Peyer's patch (tissue), 4 donors: ENCODE measurements at regions not wholly inside any gene's neighbourhood (a gene's known extent, or its start where the extent isn't known, plus 50 kb on each side); places are given as distances from the start of the nearest gene placed in this dataset.

Source experiments
- DNase-seq, 3 donors: peaks; one replicate each; pipeline ENCODE4 v3.0.0-alpha.2; 2017 to 2019
- H3K27ac ChIP-seq, 4 donors: fragments of 200-600 bp; sonication (generic); one replicate each; pipeline ENCODE4 v1.5.1; 2016 to 2019
- H3K27me3 ChIP-seq, 2 donors: fragments of 200-600 bp; sonication (generic); one replicate each; pipeline ENCODE4 v1.5.1; 2019
- H3K36me3 ChIP-seq, 3 donors: fragments of 200-600 bp; sonication (generic); one replicate each; pipeline ENCODE4 v1.5.1; 2016 to 2019
- H3K4me1 ChIP-seq, 4 donors: fragments of 200-600 bp; sonication (generic); one replicate each; pipeline ENCODE4 v1.5.1; 2016 to 2019
- H3K4me3 ChIP-seq, 4 donors: fragments of 200-600 bp; sonication (generic); 1 replicate in 3 of 4; 2 replicates in 1 of 4; pipeline ENCODE4 v1.5.1; 2016 to 2019; ENCODE audit warnings: mild to moderate bottlenecking in 1 of 4
- H3K9me3 ChIP-seq, 4 donors: fragments of 200-600 bp; sonication (generic); one replicate each; pipeline ENCODE4 v1.5.1; 2016 to 2019; ENCODE audit warnings: mild to moderate bottlenecking in 1 of 4
- CTCF ChIP-seq, 6 experiments: fragments of 450-650 bp in 4 of 6; fragments of 200-600 bp in 2 of 6; sonication (generic) in 1 of 6; IDR thresholded peaks; one replicate each; pipeline ENCODE4 v1.5.1; 2017 to 2019; ENCODE audit warnings: antibody characterized with exemption in 6 of 6, mild to moderate bottlenecking in 3 of 6, moderate library complexity in 1 of 6
- POLR2A ChIP-seq, 2 donors: fragments of 450-650 bp; IDR thresholded peaks; one replicate each; pipeline ENCODE4 v1.5.1; 2017; ENCODE audit warnings: antibody characterized with exemption in 2 of 2, mild to moderate bottlenecking in 2 of 2, moderate library complexity in 2 of 2

GRCh38 chr7:70940597-70940996, 191.3 kb upstream of the GALNT17 start:
- no peak for DNase-seq
- H3K27ac ChIP-seq = no peak overlapping the region
- TF ChIP-seq POLR2A (IDR thresholded peaks at IDR 0.05) (no peak), CTCF (IDR thresholded peaks at IDR 0.05) (no peak)
- no peaks in the 10 kb centered on the region for H3K36me3 ChIP-seq
- H3K4me1 ChIP-seq = no peaks in the 10 kb centered on the region
- no peaks in the 10 kb centered on the region for H3K27me3 ChIP-seq
- H3K9me3 ChIP-seq = no peaks in the 10 kb centered on the region
- H3K4me3 ChIP-seq = no peak overlapping the region

DNA sequence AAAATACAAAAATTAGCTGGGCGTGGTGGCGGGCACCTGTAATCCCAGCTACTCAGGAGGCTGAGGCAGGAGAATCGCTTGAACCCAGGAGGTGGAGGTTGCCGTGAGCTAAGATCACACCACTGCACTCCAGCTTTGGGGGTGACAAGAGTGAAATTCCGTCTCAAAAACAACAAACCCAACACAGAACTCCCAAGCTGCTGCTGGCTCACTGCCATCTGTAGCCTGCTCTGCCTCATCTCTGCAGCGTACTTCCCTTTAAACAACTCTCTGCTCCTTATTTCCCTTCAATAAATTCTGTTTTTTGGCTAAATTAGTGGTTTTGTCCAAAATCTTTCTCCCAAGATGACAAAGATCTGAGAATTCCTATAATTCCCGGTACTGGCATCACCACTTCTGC, 189.2 kb upstream of the GALNT17 start:
- H3K27ac ChIP-seq = no peak overlapping the region
- no peaks in the 10 kb centered on the region for H3K27me3 ChIP-seq
- no peak for DNase-seq
- H3K36me3 ChIP-seq = no peaks in the 10 kb centered on the region
- TF ChIP-seq CTCF (IDR thresholded peaks at IDR 0.05) (no peak), POLR2A (IDR thresholded peaks at IDR 0.05) (no peak)
- no peaks in the 10 kb centered on the region for H3K4me1 ChIP-seq
- no peak overlapping the region for H3K4me3 ChIP-seq
- no peaks in the 10 kb centered on the region for H3K9me3 ChIP-seq

- Histone ChIP-seq H3K36me3 (no peaks in the 10 kb centered on the region), H3K9me3 (peaks cover 0 to 5% (median 0%) of the 10 kb centered on the region in 4 donors), H3K27ac (no peak overlapping the region), H3K4me1 (no peaks in the 10 kb centered on the region), H3K4me3 (no peak overlapping the region), H3K27me3 (no peaks in the 10 kb centered on the region)
- TF ChIP-seq POLR2A (IDR thresholded peaks at IDR 0.05) (no peak), CTCF (IDR thresholded peaks at IDR 0.05) (no peak)
- DNase-seq = no peak
These were observed 187.4 kb upstream of the GALNT17 start for GRCh38 chr7:70944516-70944915.

DNA sequence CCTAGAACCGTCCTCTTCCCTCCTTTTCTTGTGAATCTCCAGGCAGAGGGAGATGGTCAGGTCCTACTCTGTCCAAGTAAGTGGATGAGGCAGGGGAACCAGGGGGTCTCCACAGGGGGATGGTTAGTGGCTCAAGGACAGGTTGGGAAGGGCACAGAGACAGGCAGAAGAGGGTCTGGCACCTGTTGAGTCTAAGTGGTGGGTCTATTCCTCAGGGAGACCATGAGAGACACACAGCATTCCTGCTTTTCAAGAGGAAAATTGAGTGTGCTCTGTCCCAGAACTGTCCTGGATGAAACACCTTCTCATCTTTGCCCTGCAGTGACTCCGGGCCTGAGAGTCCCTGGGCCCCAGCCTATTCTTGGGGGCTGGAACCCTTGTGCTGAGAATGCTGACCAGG, 184.8 kb upstream of the GALNT17 start:
- TF ChIP-seq CTCF (IDR thresholded peaks at IDR 0.05) (no peak), POLR2A (IDR thresholded peaks at IDR 0.05) (no peak)

DNA sequence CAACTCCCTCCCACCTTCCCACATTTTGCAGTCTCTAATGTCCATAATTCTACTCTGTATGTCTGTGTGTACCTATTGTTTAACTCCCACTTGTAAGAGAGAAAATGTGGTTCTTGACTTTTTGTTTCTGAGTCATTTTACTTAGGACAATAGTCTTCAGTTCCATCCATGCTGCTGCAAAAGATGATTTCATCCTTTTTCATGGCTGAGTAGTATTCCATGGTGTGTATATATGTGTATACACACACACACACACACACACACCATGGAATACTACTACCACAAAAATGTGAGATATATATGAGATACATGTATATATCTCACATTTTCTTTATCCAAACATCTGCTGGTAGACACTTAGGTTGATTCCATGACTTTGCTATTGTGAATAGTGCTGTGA, 182.1 kb upstream of the GALNT17 start:
- Histone ChIP-seq H3K27me3 (no peaks in the 10 kb centered on the region), H3K36me3 (no peaks in the 10 kb centered on the region)
- no peak for TF ChIP-seq CTCF (IDR thresholded peaks at IDR 0.05)

More for the DNA sequence above, 184.8 kb upstream of the GALNT17 start:
- Histone ChIP-seq H3K4me3 (no peak overlapping the region), H3K27ac (no peak overlapping the region), H3K9me3 (peaks cover 0 to 5% (median 0%) of the 10 kb centered on the region in 4 donors), H3K27me3 (no peaks in the 10 kb centered on the region), H3K36me3 (no peaks in the 10 kb centered on the region), H3K4me1 (no peaks in the 10 kb centered on the region)
- no peak for DNase-seq

More for the DNA sequence above, 182.1 kb upstream of the GALNT17 start:
- Histone ChIP-seq H3K4me3 (no peak overlapping the region), H3K9me3 (peaks cover 0 to 5% (median 0%) of the 10 kb centered on the region in 4 donors), H3K27ac (no peak overlapping the region), H3K4me1 (no peaks in the 10 kb centered on the region)
- DNase-seq = no peak
